HG02759 (cell line): ENCODE measurements at regions not wholly inside any gene's neighbourhood (a gene's known extent, or its start where the extent isn't known, plus 50 kb on each side); places are given as distances from the start of the nearest gene placed in this dataset.

Experiments used
- ATAC-seq: cut with Tn5 transposase; IDR thresholded peaks from one replicate; pipeline ENCODE4 v1.9.1; 2021; ENCODE audit warnings: mild to moderate bottlenecking, moderate library complexity; ENCODE audit not compliant: unreplicated experiment

GRCh38 chr20:60210779-60211617 lies 252.8 kb downstream of the CDH26 start:
- peak; percentile 77 for ATAC-seq

- ATAC-seq: no peak
Observed at GRCh38 chr20:60211618-60212463, 253.6 kb downstream of the CDH26 start.

- ATAC-seq: no peak
Observed at GRCh38 chr20:60212695-60213094, 254.5 kb downstream of the CDH26 start.

GRCh38 chr20:60213126-60213893 lies 255.1 kb downstream of the CDH26 start:
- no peak for ATAC-seq

GRCh38 chr20:60214901-60215815 lies 256.9 kb downstream of the CDH26 start:
- no peak for ATAC-seq

- no peak for ATAC-seq
Observed at GRCh38 chr20:60215816-60216730, 257.9 kb downstream of the CDH26 start.

- ATAC-seq: no peak
Observed at GRCh38 chr20:60219231-60219630, 261.0 kb downstream of the CDH26 start.

- no peak for ATAC-seq
Observed at GRCh38 chr20:60219984-60220562, 261.9 kb downstream of the CDH26 start.

- no peak for ATAC-seq
Observed at GRCh38 chr20:60220706-60221105, 262.5 kb downstream of the CDH26 start.

GRCh38 chr20:60221593-60221992 lies 263.4 kb downstream of the CDH26 start:
- ATAC-seq: no peak

GRCh38 chr20:60222497-60222896 lies 264.3 kb downstream of the CDH26 start:
- no peak for ATAC-seq

- no peak for ATAC-seq
Observed at GRCh38 chr20:60223174-60223573, 265.0 kb downstream of the CDH26 start.

- ATAC-seq: no peak
Observed at GRCh38 chr20:60224914-60225313, 266.7 kb downstream of the CDH26 start.

GRCh38 chr20:60228255-60228654 lies 270.0 kb downstream of the CDH26 start:
- ATAC-seq: no peak

- no peak for ATAC-seq
Observed at GRCh38 chr20:60232380-60232779, 274.2 kb downstream of the CDH26 start.

- ATAC-seq: no peak
Observed at GRCh38 chr20:60233018-60233630, 274.9 kb downstream of the CDH26 start.

GRCh38 chr20:60236613-60237012 lies 278.4 kb downstream of the CDH26 start:
- no peak for ATAC-seq

- no peak for ATAC-seq
Observed at GRCh38 chr20:60237981-60238380, 279.8 kb downstream of the CDH26 start.
